Lung microvascular endothelial cell (primary cell): ENCODE measurements at regions not wholly inside any gene's neighbourhood (a gene's known extent, or its start where the extent isn't known, plus 50 kb on each side); places are given as distances from the start of the nearest gene placed in this dataset.

Source experiments
- DNase-seq, 2 donors: peaks; one replicate each; pipeline versions ENCODE4 v3.0.0 to v3.0.0-alpha.2; 2010; ENCODE audit warnings: low read depth in 2 of 2

GRCh38 chr20:24376311-24377099, 92.9 kb upstream of the SYNDIG1 start:
- no peak for DNase-seq

DNA sequence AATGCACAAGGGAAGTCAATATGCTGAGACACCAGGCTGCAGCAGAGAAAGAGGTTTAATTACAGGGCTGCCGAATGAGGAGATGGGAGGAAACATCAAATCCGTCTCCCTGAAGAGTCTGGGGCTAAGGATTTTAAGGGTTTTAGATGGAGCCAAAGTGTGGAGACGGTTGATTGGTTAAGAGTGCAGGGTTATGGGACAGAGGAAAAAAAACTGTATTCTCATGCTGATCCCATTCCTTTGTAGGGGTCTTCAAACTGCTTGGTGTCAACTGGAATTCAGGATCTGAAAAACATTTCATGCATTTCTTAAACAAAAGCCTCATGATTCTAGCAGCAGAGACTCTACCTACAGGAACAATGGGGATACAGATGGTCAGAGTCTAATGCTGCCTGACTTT, 96.1 kb upstream of the SYNDIG1 start:
- no peak for DNase-seq

- DNase-seq, result no peak
Observed at GRCh38 chr20:24370911-24371695, 98.3 kb upstream of the SYNDIG1 start.

DNA sequence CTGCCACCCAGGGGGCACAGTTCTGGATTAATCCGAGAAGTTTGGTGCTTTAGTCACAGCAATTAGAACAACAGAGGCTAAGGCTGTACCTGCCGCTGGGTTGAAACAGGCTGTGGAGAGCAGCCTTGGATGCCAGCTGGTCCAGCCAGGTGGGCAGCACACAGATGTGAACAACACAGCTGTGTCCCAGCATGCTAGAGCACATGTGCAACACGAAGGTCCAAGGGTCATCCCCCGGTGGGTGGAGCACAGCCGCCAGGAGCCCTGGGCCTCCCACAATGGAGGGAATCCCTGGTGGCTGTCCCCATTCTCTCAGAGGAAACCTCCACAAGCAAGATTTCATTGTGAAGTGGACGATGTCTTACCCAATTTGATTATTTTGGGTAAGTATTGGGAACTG, 99.2 kb upstream of the SYNDIG1 start:
- no peak for DNase-seq

DNA sequence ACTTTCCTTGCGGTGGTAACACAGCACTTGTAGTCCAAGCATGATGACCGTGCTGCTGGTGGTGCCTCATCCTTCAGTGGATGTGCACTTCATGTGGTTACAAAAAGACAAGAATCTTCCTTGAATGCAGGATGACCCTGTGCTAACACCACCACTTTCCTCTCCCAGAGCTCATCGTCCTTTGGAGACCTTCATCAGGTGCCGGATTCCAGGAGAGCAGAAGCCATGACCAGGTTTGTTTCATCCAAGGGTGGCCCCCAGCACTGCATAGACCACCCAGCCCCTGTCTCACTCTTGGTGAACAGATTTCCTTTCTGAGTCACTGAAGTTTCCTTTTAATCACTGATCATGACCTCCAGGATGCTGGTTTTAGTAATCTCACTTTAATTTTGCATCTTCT, 101.2 kb upstream of the SYNDIG1 start:
- no peak for DNase-seq

GRCh38 chr20:24366336-24367004, 103.0 kb upstream of the SYNDIG1 start:
- DNase-seq, result no peak

DNA sequence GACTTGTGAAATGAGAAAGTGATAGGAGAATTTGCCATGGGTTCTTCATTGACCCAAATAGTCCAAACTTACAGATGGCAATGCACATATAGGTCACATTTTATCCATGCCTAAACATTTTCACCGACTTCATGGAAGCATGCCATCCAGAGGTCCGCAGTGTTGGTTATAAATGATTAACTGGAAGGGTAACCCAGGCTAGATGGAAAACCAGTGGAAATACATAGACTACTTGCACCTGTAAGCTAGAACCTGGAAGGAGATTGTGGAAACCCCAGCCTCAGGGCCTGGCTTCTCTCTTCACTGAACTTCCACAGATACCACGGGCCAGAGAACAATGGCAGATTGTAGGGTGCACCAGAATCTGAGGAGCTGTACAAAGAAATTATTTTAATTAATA, 103.8 kb upstream of the SYNDIG1 start:
- DNase-seq, result no peak

- DNase-seq, result no peak
Observed at GRCh38 chr20:24364482-24364881, 104.9 kb upstream of the SYNDIG1 start.

- no peak for DNase-seq
Observed at GRCh38 chr20:24363031-24363430, 106.4 kb upstream of the SYNDIG1 start.

DNA sequence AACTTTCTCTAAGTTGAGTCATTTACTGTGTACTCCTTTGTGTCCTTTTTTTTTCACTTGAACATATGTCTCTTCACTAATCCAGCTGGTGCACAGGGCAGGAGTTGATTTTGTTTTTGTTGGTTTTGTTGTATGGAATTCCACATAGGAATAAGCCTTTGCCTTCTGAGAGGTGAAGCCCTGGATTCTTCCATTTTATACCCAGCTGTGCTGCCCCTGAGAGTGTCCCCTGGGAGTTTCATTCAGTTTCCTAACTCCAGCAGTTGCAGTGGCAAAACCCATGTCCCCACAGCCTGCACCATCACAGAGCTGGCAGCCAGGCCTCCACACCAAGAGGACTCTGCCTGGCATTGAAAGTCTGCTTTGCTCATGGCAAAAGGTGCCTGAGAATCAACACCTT, 107.3 kb upstream of the SYNDIG1 start:
- DNase-seq, result no peak

DNA sequence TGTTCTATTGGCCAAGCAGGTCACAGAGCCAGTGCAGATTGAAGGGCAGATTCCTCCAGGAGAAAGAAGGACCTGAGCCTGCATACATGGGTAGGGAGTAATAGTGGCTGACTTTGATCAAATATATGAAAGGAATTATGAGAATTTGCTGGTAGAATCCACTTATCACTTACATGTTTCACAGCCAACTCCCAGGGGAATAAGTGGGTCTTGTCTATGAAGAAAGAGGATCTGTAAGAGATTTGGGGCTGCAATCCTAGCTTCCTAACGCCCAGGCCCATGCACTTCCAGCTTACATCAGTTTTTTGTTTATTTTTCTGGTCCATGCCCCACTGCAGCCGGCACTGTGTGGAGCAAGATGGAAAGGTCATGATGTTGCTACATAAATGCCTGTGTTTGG, 107.9 kb upstream of the SYNDIG1 start:
- no peak for DNase-seq

DNA sequence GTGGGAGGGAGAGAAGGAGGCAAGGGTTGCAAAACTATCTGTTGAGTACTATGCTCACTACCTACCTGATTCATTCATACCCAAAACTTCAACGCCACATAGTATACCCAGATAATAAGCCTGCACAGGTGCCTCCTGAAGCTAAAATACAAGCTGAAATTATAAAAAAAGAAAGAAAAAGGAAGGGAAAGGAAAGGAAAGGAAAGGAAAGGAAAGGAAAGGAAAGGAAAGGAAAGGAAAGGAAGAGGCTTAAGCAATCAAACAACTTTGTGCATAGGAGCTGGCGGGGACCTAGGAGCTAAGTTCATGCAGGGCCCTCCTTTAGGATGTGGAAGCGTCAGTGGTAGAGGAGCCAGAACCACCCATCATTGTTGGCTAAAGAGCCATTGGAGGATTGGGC, 108.9 kb upstream of the SYNDIG1 start:
- no peak for DNase-seq

DNA sequence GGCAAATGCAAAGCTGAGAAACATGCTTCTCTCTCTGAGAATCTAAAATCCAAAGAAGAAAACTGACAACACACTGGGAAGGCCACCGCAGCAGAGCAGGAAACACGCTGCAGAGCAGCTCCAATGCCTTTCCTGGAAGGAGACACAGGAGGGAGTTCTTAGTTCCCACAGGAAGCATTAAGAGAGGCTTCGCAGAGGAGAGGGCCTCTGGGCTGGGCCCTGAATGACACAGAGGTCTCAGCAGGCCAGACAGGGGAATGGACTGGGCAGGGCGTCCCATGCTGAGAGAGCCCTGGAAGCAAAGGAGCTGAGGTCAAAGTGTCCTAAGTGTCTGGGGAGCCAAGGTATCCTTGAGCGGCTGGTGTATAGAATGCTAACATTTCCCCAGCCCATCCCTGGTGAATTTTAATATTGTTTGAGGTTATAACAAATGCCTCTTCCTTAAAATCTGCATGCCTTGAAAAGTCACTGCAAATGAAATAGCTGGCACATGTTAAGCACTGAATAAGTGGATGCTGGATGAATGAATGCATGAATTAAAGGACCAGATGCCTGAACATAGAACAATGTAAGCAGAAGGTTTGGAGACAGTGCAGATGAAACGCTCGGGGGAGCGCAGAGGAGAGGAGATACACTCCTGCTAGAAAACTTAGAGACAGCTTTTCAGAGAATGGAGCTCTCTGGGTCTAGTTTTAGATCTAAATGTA, 110.0 kb upstream of the SYNDIG1 start:
- no peak for DNase-seq

- no peak for DNase-seq
Observed at GRCh38 chr20:24357931-24358330, 111.5 kb upstream of the SYNDIG1 start.

GRCh38 chr20:24357177-24357576, 112.3 kb upstream of the SYNDIG1 start:
- DNase-seq, result no peak

GRCh38 chr20:24353135-24353690, 116.2 kb upstream of the SYNDIG1 start:
- no peak for DNase-seq

DNA sequence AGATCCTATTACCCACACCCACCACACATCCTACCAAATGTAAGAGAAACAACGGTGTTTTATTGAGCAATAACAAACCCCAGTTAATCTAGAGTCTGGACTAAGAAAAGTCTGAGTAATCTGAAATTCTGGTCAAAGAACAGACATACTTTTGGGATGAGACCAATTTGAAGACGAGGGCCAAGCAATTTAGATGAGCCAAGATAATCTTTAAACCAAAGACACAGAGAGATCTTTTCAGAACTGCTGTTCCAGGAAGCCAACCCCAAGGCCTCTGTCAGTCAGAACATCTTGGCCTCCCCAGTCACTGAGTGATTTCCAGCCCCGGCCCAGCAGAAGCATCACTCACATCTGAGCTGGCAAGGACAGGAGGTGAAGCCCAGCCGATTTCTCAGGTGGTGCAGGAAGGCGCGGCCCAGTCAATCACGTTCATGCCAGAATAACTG, 118.5 kb upstream of the SYNDIG1 start:
- no peak for DNase-seq

DNA sequence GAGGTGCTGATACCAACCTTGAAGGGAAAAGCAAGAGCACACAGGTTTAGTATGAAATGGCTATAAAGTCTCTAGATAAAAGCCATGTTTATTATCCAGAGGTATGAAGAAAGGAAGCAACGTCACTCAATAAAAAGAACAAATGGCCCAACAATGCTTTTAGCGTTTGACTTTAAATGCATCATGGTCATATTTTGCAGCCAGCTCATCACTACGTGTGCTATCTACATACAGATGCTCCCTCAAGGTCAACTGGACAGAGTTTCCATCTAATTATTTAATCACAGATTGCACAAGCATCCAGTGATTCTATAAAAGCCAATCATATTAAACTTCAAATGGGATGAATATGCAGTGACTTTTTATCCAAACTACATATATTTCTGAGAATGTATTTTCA, 127.6 kb upstream of the SYNDIG1 start:
- DNase-seq, result no peak

DNA sequence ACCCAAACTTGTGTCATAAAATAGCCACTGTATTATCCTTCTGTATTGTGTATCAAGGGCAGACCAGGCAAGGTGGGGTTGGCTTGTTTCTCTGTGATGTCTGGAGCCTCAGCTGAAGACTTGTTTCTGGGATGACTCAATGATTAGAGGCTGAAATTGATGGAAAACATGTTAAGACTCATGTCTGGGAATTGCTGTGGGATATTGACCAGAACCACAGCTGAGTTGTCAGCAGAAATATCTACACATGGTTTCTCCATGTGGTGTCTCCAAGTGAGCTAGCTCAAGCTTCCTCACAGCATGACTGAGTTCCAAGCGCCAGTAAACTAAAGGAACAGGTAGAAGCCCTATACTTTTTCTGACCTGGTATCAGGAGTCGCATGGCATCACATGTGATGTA, 128.5 kb upstream of the SYNDIG1 start:
- no peak for DNase-seq

DNA sequence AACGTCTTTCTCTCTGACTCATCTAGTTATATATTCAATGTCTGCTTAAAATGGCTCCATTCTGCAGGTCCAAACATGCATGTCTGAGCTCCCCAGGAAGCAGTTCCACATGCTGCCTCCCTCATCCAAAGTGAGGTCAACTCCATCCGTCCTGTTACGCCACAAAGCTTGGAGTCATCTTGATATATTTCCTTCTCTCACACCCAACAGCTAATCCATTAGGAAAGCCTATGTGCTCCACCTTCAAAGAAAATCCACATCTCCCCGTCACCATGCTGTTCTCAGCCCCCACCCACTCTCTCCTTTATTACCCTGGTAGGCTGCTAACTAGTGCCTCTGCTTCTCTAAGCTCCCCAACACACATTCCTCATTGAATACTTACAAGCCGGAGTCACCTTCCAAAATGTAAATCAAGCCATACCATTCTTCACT, 130.2 kb upstream of the SYNDIG1 start:
- DNase-seq, result no peak

- DNase-seq, result no peak
Observed at GRCh38 chr20:24337551-24337950, 131.9 kb upstream of the SYNDIG1 start.
